ENCODE measurements at regions not wholly inside any gene's neighbourhood (a gene's known extent, or its start where the extent isn't known, plus 50 kb on each side); places are given as distances from the start of the nearest gene placed in this dataset.

- Histone ChIP-seq H3K27me3 (ENCODE audit: control insufficient read depth in 1 of 2, insufficient read depth in 2 of 2, low read length in 1 of 2) (no peaks in the 10 kb centered on the region), H3K9me3 (ENCODE audit: control insufficient read depth, low read length) (no peaks in the 10 kb centered on the region), H3K4me1 (ENCODE audit: control insufficient read depth in 1 of 2, insufficient read depth in 2 of 2, low read length in 2 of 2) (no peaks in the 10 kb centered on the region), H3K27ac (ENCODE audit: low read depth in 1 of 2, low read length in 2 of 2) (no peak overlapping the region), H3K4me3 (ENCODE audit: low read length in 2 of 2) (no peak overlapping the region), H3K36me3 (ENCODE audit: control insufficient read depth in 1 of 2, insufficient read depth in 2 of 2, low read length in 1 of 2) (no peaks in the 10 kb centered on the region)
- ATAC-seq (ENCODE audit: low FRiP score) (no peak), DNase-seq (peak in 1 of 2 donors; percentile 66)
- intact Hi-C loops (cut with DNase I): no loop called here
- 83 to 90% methylated on average over 25 of the region's 25 CpGs for WGBS, 2 donors
Measured at GRCh38 chrX:66328950-66329596, 165.0 kb downstream of the HEPH start.

GRCh38 chrX:66360894-66361293, 196.8 kb downstream of the HEPH start:
- Histone ChIP-seq H3K4me1 (ENCODE audit: control insufficient read depth in 1 of 2, insufficient read depth in 2 of 2, low read length in 2 of 2) (no peaks in the 10 kb centered on the region), H3K27me3 (ENCODE audit: control insufficient read depth in 1 of 2, insufficient read depth in 2 of 2, low read length in 1 of 2) (no peaks in the 10 kb centered on the region), H3K27ac (ENCODE audit: low read depth in 1 of 2, low read length in 2 of 2) (no peak overlapping the region), H3K4me3 (ENCODE audit: low read length in 2 of 2) (no peak overlapping the region), H3K9me3 (ENCODE audit: control insufficient read depth, low read length) (no peaks in the 10 kb centered on the region), H3K36me3 (ENCODE audit: control insufficient read depth in 1 of 2, insufficient read depth in 2 of 2, low read length in 1 of 2) (no peaks in the 10 kb centered on the region)
- WGBS, 2 donors: 49 to 61% methylated on average over 3 of the region's 3 CpGs
- no peak for DNase-seq
- ATAC-seq (ENCODE audit: low FRiP score): no peak
- intact Hi-C loops (cut with DNase I): no loop called here

GRCh38 chrX:66384722-66385121, 220.7 kb downstream of the HEPH start:
- Histone ChIP-seq H3K4me1 (ENCODE audit: control insufficient read depth in 1 of 2, insufficient read depth in 2 of 2, low read length in 2 of 2) (no peaks in the 10 kb centered on the region), H3K36me3 (ENCODE audit: control insufficient read depth in 1 of 2, insufficient read depth in 2 of 2, low read length in 1 of 2) (no peaks in the 10 kb centered on the region), H3K27me3 (ENCODE audit: control insufficient read depth in 1 of 2, insufficient read depth in 2 of 2, low read length in 1 of 2) (no peaks in the 10 kb centered on the region), H3K4me3 (ENCODE audit: low read length in 2 of 2) (no peak overlapping the region), H3K9me3 (ENCODE audit: control insufficient read depth, low read length) (no peaks in the 10 kb centered on the region), H3K27ac (ENCODE audit: low read depth in 1 of 2, low read length in 2 of 2) (no peak overlapping the region)
- 92 to 98% methylated on average over 1 of the region's 1 CpG for WGBS, 2 donors
- intact Hi-C loops (cut with DNase I): no loop called here
- no peak for DNase-seq
- ATAC-seq (ENCODE audit: low FRiP score): no peak

- Histone ChIP-seq H3K27ac (ENCODE audit: low read depth in 1 of 2, low read length in 2 of 2) (no peak overlapping the region), H3K4me3 (ENCODE audit: low read length in 2 of 2) (no peak overlapping the region), H3K4me1 (ENCODE audit: control insufficient read depth in 1 of 2, insufficient read depth in 2 of 2, low read length in 2 of 2) (no peaks in the 10 kb centered on the region), H3K9me3 (ENCODE audit: control insufficient read depth, low read length) (peaks cover 1% of the 10 kb centered on the region), H3K27me3 (ENCODE audit: control insufficient read depth in 1 of 2, insufficient read depth in 2 of 2, low read length in 1 of 2) (no peaks in the 10 kb centered on the region), H3K36me3 (ENCODE audit: control insufficient read depth in 1 of 2, insufficient read depth in 2 of 2, low read length in 1 of 2) (no peaks in the 10 kb centered on the region)
- ATAC-seq (ENCODE audit: low FRiP score) (no peak), DNase-seq (no peak)
- intact Hi-C loops (cut with DNase I): no loop called here
- 49 to 51% methylated on average over 1 of the region's 1 CpG for WGBS, 2 donors
Measured at GRCh38 chrX:66399273-66399672, 235.2 kb downstream of the HEPH start.

- intact Hi-C loops (cut with DNase I): no loop called here
- Histone ChIP-seq H3K27ac (ENCODE audit: low read depth in 1 of 2, low read length in 2 of 2) (no peak overlapping the region), H3K4me1 (ENCODE audit: control insufficient read depth in 1 of 2, insufficient read depth in 2 of 2, low read length in 2 of 2) (no peaks in the 10 kb centered on the region), H3K27me3 (ENCODE audit: control insufficient read depth in 1 of 2, insufficient read depth in 2 of 2, low read length in 1 of 2) (no peaks in the 10 kb centered on the region), H3K9me3 (ENCODE audit: control insufficient read depth, low read length) (no peaks in the 10 kb centered on the region), H3K36me3 (ENCODE audit: control insufficient read depth in 1 of 2, insufficient read depth in 2 of 2, low read length in 1 of 2) (no peaks in the 10 kb centered on the region), H3K4me3 (ENCODE audit: low read length in 2 of 2) (no peak overlapping the region)
- DNase-seq (no peak), ATAC-seq (ENCODE audit: low FRiP score) (no peak)
Measured at GRCh38 chrX:66402165-66402564, 236.7 kb downstream of the EDA2R start.

GRCh38 chrX:66408507-66408906, 230.4 kb downstream of the EDA2R start:
- 37 to 42% methylated on average over 3 of the region's 3 CpGs for whole genome bisulfite sequencing, 2 donors
- no peak for DNase-seq

GRCh38 chrX:66410806-66411205, 228.1 kb downstream of the EDA2R start:
- Histone ChIP-seq H3K27ac (ENCODE audit: low read depth in 1 of 2, low read length in 2 of 2) (no peak overlapping the region), H3K4me3 (ENCODE audit: low read length in 2 of 2) (no peak overlapping the region), H3K4me1 (ENCODE audit: control insufficient read depth in 1 of 2, insufficient read depth in 2 of 2, low read length in 2 of 2) (no peaks in the 10 kb centered on the region), H3K36me3 (ENCODE audit: control insufficient read depth in 1 of 2, insufficient read depth in 2 of 2, low read length in 1 of 2) (no peaks in the 10 kb centered on the region), H3K27me3 (ENCODE audit: control insufficient read depth in 1 of 2, insufficient read depth in 2 of 2, low read length in 1 of 2) (no peaks in the 10 kb centered on the region), H3K9me3 (ENCODE audit: control insufficient read depth, low read length) (no peaks in the 10 kb centered on the region)
- WGBS, 2 donors: 50 to 62% methylated on average over 1 of the region's 1 CpG
- ATAC-seq (ENCODE audit: low FRiP score) (no peak), DNase-seq (no peak)
- intact Hi-C loops (cut with DNase I): no loop called here

More at GRCh38 chrX:66408507-66408906, 230.4 kb downstream of the EDA2R start:
- ATAC-seq (ENCODE audit: low FRiP score): no peak
- intact Hi-C loops (cut with DNase I): no loop called here
- H3K4me1 ChIP-seq (ENCODE audit: control insufficient read depth in 1 of 2, insufficient read depth in 2 of 2, low read length in 2 of 2): no peaks in the 10 kb centered on the region
- H3K27me3 ChIP-seq (ENCODE audit: control insufficient read depth in 1 of 2, insufficient read depth in 2 of 2, low read length in 1 of 2): no peaks in the 10 kb centered on the region
- no peaks in the 10 kb centered on the region for H3K9me3 ChIP-seq (ENCODE audit: control insufficient read depth, low read length)
- H3K27ac ChIP-seq (ENCODE audit: low read depth in 1 of 2, low read length in 2 of 2): no peak overlapping the region
- no peak overlapping the region for H3K4me3 ChIP-seq (ENCODE audit: low read length in 2 of 2)
- no peaks in the 10 kb centered on the region for H3K36me3 ChIP-seq (ENCODE audit: control insufficient read depth in 1 of 2, insufficient read depth in 2 of 2, low read length in 1 of 2)

Measured in aorta (tissue), 5 donors.